KOPT-K1 (cell line): ENCODE measurements at regions not wholly inside any gene's neighbourhood (a gene's known extent, or its start where the extent isn't known, plus 50 kb on each side); places are given as distances from the start of the nearest gene placed in this dataset.

Experiments
- H3K27ac ChIP-seq: fragments of 200-600 bp; sonication (generic); 2 replicates; pipeline ENCODE4 v1.5.1; 2016; ENCODE audit warnings: antibody characterized with exemption, mild to moderate bottlenecking, low read depth, low read length; ENCODE audit not compliant: poor library complexity, severe bottlenecking
- H3K36me3 ChIP-seq: fragments of 200-600 bp; sonication (generic); 2 replicates; pipeline ENCODE4 v1.5.1; 2017; ENCODE audit warnings: antibody characterized with exemption, mild to moderate bottlenecking, low read length, moderate library complexity; ENCODE audit not compliant: insufficient read depth
- H3K9me3 ChIP-seq: fragments of 200-600 bp; sonication (generic); 2 replicates; pipeline ENCODE4 v1.5.1; 2017; ENCODE audit warnings: antibody characterized with exemption, low read length, mild to moderate bottlenecking; ENCODE audit not compliant: insufficient read depth, poor library complexity, severe bottlenecking

GRCh38 chr5:116838011-116838536 is 263.5 kb upstream of the SEMA6A start:
- no peak overlapping the region for H3K27ac ChIP-seq
- H3K36me3 ChIP-seq, result no peaks in the 10 kb centered on the region
- no peaks in the 10 kb centered on the region for H3K9me3 ChIP-seq

- Histone ChIP-seq H3K36me3 (no peaks in the 10 kb centered on the region), H3K9me3 (no peaks in the 10 kb centered on the region), H3K27ac (no peak overlapping the region)
These were observed 260.3 kb upstream of the SEMA6A start for GRCh38 chr5:116834796-116835515.

GRCh38 chr5:116830079-116830478 is 255.5 kb upstream of the SEMA6A start:
- H3K27ac ChIP-seq, result no peak overlapping the region
- no peaks in the 10 kb centered on the region for H3K9me3 ChIP-seq
- H3K36me3 ChIP-seq, result no peaks in the 10 kb centered on the region

DNA sequence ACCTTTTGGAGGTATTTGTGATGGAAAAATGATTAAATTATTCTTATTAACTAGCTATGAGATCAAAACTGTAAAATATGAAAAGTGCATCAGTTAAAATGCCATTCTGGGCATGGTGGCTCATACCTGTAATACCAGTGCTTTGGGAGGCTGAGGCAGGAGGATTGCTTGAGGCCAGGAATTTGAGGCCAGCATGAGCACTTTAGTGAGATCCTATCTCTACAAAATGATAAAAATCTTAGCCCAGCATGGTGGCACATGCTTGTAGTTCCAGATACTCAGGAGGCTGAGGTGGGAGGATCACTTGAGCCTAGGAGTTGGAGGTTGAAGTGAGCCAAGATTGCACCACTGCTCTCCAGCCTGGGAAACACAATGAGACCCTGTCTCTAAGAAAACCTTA is 252.5 kb upstream of the SEMA6A start:
- Histone ChIP-seq H3K27ac (no peak overlapping the region), H3K9me3 (no peaks in the 10 kb centered on the region), H3K36me3 (no peaks in the 10 kb centered on the region)

DNA sequence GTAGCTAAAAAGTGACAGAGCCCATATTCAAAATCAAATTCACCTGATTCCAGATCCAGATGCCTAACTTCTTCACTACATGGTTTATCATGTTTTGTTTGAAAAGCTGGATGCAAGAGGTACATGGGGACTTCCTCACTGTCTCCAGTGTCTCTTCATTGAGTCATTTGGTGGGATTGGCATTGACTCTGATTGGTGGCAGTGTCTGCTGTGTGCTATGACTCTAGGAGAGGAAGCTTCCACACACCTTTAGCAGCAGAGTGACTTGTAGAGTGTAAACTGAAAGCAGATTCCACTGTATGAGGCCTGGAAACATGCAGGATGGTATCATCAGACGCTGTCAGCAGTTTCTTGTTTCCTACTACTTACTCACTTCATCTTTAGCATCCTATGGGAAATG is 250.9 kb upstream of the SEMA6A start:
- Histone ChIP-seq H3K27ac (no peak overlapping the region), H3K9me3 (no peaks in the 10 kb centered on the region), H3K36me3 (no peaks in the 10 kb centered on the region)

- no peaks in the 10 kb centered on the region for H3K9me3 ChIP-seq
- no peak overlapping the region for H3K27ac ChIP-seq
- H3K36me3 ChIP-seq, result no peaks in the 10 kb centered on the region
These were observed 250.3 kb upstream of the SEMA6A start for GRCh38 chr5:116824751-116825438.

GRCh38 chr5:116814626-116815385 is 240.2 kb upstream of the SEMA6A start:
- Histone ChIP-seq H3K9me3 (no peaks in the 10 kb centered on the region), H3K36me3 (no peaks in the 10 kb centered on the region), H3K27ac (no peak overlapping the region)

DNA sequence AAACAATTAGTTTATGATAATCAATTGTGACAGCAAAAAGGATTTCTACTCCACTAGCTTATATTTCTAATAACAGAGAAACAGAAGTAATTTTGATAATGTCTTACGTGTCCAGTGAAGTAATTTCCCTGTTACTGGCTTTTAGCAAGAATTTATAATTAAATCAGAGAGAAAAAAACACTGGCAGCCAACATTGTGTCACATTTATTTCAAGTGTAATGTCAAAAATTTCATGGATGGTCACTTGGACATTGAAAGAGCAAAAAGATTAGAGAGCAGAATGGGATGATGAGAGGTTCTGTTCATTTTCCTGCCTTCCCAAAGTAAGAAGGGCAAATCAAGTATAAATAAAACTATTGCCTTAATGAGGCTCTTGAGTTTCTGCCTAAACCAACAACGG is 239.3 kb upstream of the SEMA6A start:
- H3K27ac ChIP-seq, result no peak overlapping the region
- H3K9me3 ChIP-seq, result no peaks in the 10 kb centered on the region
- no peaks in the 10 kb centered on the region for H3K36me3 ChIP-seq

- Histone ChIP-seq H3K36me3 (no peaks in the 10 kb centered on the region), H3K27ac (no peak overlapping the region), H3K9me3 (no peaks in the 10 kb centered on the region)
These were observed 238.7 kb upstream of the SEMA6A start for GRCh38 chr5:116813356-116813755.

- Histone ChIP-seq H3K36me3 (no peaks in the 10 kb centered on the region), H3K9me3 (no peaks in the 10 kb centered on the region), H3K27ac (no peak overlapping the region)
These were observed 236.3 kb upstream of the SEMA6A start for GRCh38 chr5:116810951-116811350.

GRCh38 chr5:116806836-116807235 is 232.2 kb upstream of the SEMA6A start:
- Histone ChIP-seq H3K9me3 (no peaks in the 10 kb centered on the region), H3K36me3 (no peaks in the 10 kb centered on the region), H3K27ac (no peak overlapping the region)

DNA sequence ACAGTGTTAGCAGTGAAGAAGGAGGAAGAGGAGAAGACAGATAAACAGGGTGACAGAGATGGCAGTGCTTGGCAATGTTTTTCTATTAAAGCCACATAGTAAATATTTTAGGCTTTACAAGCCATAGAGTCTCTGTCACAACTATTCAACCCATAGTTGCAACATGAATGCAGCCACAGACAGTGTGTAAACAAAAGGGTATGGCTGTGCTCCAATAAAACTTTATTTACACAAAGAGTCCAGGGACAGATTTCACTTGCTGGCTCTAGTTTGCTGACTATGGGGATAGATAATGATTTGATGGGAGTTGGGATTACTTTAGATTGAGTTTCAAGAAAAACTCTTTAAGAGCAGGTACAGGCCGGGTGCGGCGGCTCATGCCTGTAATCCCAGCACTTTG is 224.8 kb upstream of the SEMA6A start:
- H3K9me3 ChIP-seq, result no peaks in the 10 kb centered on the region
- H3K27ac ChIP-seq, result no peak overlapping the region

DNA sequence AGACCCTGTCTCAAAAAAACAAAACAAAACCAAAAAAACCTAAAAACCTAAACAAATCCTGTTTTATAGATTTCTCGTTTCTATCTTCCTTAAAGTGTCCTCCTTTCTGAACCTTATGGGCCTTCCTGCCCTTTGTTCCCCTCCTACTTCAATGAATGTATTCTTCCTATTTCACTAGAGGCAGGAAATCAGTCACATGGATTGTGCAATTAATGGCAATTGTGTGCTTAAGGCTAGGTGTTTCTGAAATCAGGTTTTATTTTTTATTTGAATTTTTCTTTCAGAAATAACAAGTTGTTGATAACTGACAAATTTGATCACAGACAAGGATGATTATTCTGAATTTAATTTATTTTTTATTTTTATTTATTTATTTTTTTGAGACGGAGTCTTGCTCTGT is 220.6 kb upstream of the SEMA6A start:
- H3K36me3 ChIP-seq, result no peaks in the 10 kb centered on the region
- no peaks in the 10 kb centered on the region for H3K9me3 ChIP-seq
- H3K27ac ChIP-seq, result no peak overlapping the region

More for the DNA sequence above, 224.8 kb upstream of the SEMA6A start:
- no peaks in the 10 kb centered on the region for H3K36me3 ChIP-seq

- no peaks in the 10 kb centered on the region for H3K36me3 ChIP-seq
- H3K9me3 ChIP-seq, result no peaks in the 10 kb centered on the region
- no peak overlapping the region for H3K27ac ChIP-seq
These were observed 214.9 kb upstream of the SEMA6A start for GRCh38 chr5:116789522-116789921.

GRCh38 chr5:116788851-116789403 is 214.3 kb upstream of the SEMA6A start:
- Histone ChIP-seq H3K36me3 (no peaks in the 10 kb centered on the region), H3K27ac (no peak overlapping the region), H3K9me3 (no peaks in the 10 kb centered on the region)
